ENCODE measurements at regions not wholly inside any gene's neighbourhood (a gene's known extent, or its start where the extent isn't known, plus 50 kb on each side); places are given as distances from the start of the nearest gene placed in this dataset.
A peak's percentile ranks its signal among the peaks of the same experiment; 100 is the strongest.

GRCh38 chr12:68458866-68459265, 126.7 kb upstream of the MDM1 start:
- H3K4me3 ChIP-seq (IDR thresholded peaks at IDR 0.05; ENCODE audit: insufficient read depth, low read depth, low read length) = no peak overlapping the region
- no peaks in the 10 kb centered on the region for H3K27me3 ChIP-seq (ENCODE audit: insufficient read depth, low read depth)
- no peak overlapping the region for H3K9ac ChIP-seq
- H3K4me2 ChIP-seq = no peak overlapping the region
- no peaks in the 10 kb centered on the region for H4K20me1 ChIP-seq (ENCODE audit: insufficient read depth)
- TF ChIP-seq CTCF (conservative IDR thresholded peaks at IDR 0.05; ENCODE audit: low read depth, low read length) = no peak
- no peaks in the 10 kb centered on the region for H3K79me2 ChIP-seq (ENCODE audit: insufficient read depth, low read depth)
- peaks cover 38% of the 10 kb centered on the region for H3K4me1 ChIP-seq (ENCODE audit: low read depth, poor library complexity, severe bottlenecking)
- H3K27ac ChIP-seq = no peak overlapping the region
- no peaks in the 10 kb centered on the region for H3K36me3 ChIP-seq (ENCODE audit: insufficient read depth)
- no peak overlapping the region for H2AFZ ChIP-seq (ENCODE audit: low read depth)

- Histone ChIP-seq H3K27me3 (ENCODE audit: insufficient read depth, low read depth) (no peaks in the 10 kb centered on the region), H3K4me2 (no peak overlapping the region), H4K20me1 (ENCODE audit: insufficient read depth) (no peaks in the 10 kb centered on the region), H3K9ac (no peak overlapping the region), H2AFZ (ENCODE audit: low read depth) (no peak overlapping the region), H3K4me1 (ENCODE audit: low read depth, poor library complexity, severe bottlenecking) (peaks cover 26% of the 10 kb centered on the region), H3K4me3 (IDR thresholded peaks at IDR 0.05; ENCODE audit: insufficient read depth, low read depth, low read length) (no peak overlapping the region), H3K36me3 (ENCODE audit: insufficient read depth) (no peaks in the 10 kb centered on the region), H3K79me2 (ENCODE audit: insufficient read depth, low read depth) (no peaks in the 10 kb centered on the region), H3K27ac (no peak overlapping the region)
- no peak for TF ChIP-seq CTCF (conservative IDR thresholded peaks at IDR 0.05; ENCODE audit: low read depth, low read length)
These were observed 128.1 kb upstream of the MDM1 start for GRCh38 chr12:68460236-68460635.

GRCh38 chr12:68461645-68462044, 129.5 kb upstream of the MDM1 start:
- H3K4me3 ChIP-seq (IDR thresholded peaks at IDR 0.05; ENCODE audit: insufficient read depth, low read depth, low read length) = no peak overlapping the region
- no peaks in the 10 kb centered on the region for H3K36me3 ChIP-seq (ENCODE audit: insufficient read depth)
- no peaks in the 10 kb centered on the region for H3K79me2 ChIP-seq (ENCODE audit: insufficient read depth, low read depth)
- no peak overlapping the region for H3K9ac ChIP-seq
- no peak overlapping the region for H3K27ac ChIP-seq
- no peaks in the 10 kb centered on the region for H4K20me1 ChIP-seq (ENCODE audit: insufficient read depth)
- H3K27me3 ChIP-seq (ENCODE audit: insufficient read depth, low read depth) = no peaks in the 10 kb centered on the region
- H3K4me2 ChIP-seq = no peak overlapping the region
- H3K4me1 ChIP-seq (ENCODE audit: low read depth, poor library complexity, severe bottlenecking) = peaks cover 13% of the 10 kb centered on the region
- H2AFZ ChIP-seq (ENCODE audit: low read depth) = no peak overlapping the region
- TF ChIP-seq CTCF (conservative IDR thresholded peaks at IDR 0.05; ENCODE audit: low read depth, low read length) = no peak

GRCh38 chr12:68462803-68463202, 130.6 kb upstream of the MDM1 start:
- Histone ChIP-seq H3K36me3 (ENCODE audit: insufficient read depth) (no peaks in the 10 kb centered on the region), H3K4me1 (ENCODE audit: low read depth, poor library complexity, severe bottlenecking) (peaks cover 13% of the 10 kb centered on the region), H2AFZ (ENCODE audit: low read depth) (peak overlapping the region; percentile 67), H3K4me2 (peak overlapping the region; percentile 52), H3K27ac (peak overlapping the region; percentile 54), H3K4me3 (IDR thresholded peaks at IDR 0.05; ENCODE audit: insufficient read depth, low read depth, low read length) (no peak overlapping the region), H3K79me2 (ENCODE audit: insufficient read depth, low read depth) (no peaks in the 10 kb centered on the region), H4K20me1 (ENCODE audit: insufficient read depth) (no peaks in the 10 kb centered on the region), H3K27me3 (ENCODE audit: insufficient read depth, low read depth) (no peaks in the 10 kb centered on the region), H3K9ac (peak overlapping the region; percentile 49; the same call in 1 of the 2 replicates)
- TF ChIP-seq CTCF (conservative IDR thresholded peaks at IDR 0.05; ENCODE audit: low read depth, low read length) = no peak

All from KMS-11 (cell line).